Omental fat pad (tissue), 3 donors: ENCODE measurements at regions not wholly inside any gene's neighbourhood (a gene's known extent, or its start where the extent isn't known, plus 50 kb on each side); places are given as distances from the start of the nearest gene placed in this dataset.
"Not testable (repeated sequence)": the region's sequence is repeated elsewhere in the genome, so short reads cannot be mapped to it uniquely, and the experiment has no call there.

Source experiments
- ATAC-seq: fragments of 150-250 bp; one replicate; pipeline ENCODE4 v1.9.1; 2016; ENCODE audit warnings: mild to moderate bottlenecking, moderate library complexity; ENCODE audit not compliant: low FRiP score
- DNase-seq: peaks from one replicate; pipeline ENCODE4 v3.0.0-alpha.2; 2019; ENCODE audit warnings: low spot score
- TF ChIP-seq, protein P1 (sequence below), 3 donors: fragments of 450-650 bp; IDR thresholded peaks; one replicate each; pipeline ENCODE4 v1.5.1; 2016 to 2017; ENCODE audit warnings: antibody characterized with exemption in 3 of 3, mild to moderate bottlenecking in 3 of 3, moderate library complexity in 2 of 3

DNA sequence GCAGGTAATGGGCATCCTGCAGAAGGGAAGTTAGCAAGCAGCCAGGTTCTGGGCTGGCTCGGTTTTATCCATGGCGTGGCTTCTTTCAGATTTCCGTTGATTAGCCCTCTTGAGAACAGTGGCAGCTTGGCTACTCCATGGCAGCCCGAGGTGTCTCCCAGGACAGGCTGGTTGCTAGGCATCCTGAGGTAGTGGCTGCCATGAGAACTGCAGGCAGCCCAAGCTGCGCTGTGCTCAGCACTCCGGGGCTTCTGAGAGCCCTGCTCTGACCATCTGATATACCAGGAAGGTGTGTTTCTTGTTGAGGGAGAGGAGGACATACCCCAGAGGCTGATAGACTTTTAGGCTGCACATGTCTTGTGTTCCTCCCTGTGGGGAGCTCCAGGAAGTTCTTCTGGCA is 253.4 kb upstream of the CASK start:
- ATAC-seq (no peak), DNase-seq (no peak)
- TF ChIP-seq, protein P1, sequence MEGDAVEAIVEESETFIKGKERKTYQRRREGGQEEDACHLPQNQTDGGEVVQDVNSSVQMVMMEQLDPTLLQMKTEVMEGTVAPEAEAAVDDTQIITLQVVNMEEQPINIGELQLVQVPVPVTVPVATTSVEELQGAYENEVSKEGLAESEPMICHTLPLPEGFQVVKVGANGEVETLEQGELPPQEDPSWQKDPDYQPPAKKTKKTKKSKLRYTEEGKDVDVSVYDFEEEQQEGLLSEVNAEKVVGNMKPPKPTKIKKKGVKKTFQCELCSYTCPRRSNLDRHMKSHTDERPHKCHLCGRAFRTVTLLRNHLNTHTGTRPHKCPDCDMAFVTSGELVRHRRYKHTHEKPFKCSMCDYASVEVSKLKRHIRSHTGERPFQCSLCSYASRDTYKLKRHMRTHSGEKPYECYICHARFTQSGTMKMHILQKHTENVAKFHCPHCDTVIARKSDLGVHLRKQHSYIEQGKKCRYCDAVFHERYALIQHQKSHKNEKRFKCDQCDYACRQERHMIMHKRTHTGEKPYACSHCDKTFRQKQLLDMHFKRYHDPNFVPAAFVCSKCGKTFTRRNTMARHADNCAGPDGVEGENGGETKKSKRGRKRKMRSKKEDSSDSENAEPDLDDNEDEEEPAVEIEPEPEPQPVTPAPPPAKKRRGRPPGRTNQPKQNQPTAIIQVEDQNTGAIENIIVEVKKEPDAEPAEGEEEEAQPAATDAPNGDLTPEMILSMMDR (IDR thresholded peaks at IDR 0.05), result no peak

DNA sequence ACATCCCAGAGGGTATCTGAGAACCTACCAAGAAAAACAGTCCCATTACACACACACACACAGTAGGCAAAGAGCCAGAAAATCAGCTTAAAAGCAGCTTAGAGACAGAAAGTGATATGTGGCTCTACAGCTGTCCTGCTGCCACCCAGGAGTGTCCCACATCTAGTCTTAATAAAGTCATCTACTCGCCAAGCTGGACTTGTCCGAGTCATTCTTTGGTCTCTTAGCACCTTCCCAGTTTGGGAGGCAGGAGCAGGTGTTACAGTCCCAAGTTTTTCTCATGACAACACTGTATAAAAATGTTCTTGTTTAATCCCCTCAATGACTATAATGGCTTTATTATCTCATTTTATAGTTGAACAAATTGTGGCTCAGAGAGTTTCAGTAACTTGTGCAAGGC is 252.5 kb upstream of the CASK start:
- DNase-seq, result no peak
- no peak for ATAC-seq
- TF ChIP-seq, protein P1 (IDR thresholded peaks at IDR 0.05), result no peak

DNA sequence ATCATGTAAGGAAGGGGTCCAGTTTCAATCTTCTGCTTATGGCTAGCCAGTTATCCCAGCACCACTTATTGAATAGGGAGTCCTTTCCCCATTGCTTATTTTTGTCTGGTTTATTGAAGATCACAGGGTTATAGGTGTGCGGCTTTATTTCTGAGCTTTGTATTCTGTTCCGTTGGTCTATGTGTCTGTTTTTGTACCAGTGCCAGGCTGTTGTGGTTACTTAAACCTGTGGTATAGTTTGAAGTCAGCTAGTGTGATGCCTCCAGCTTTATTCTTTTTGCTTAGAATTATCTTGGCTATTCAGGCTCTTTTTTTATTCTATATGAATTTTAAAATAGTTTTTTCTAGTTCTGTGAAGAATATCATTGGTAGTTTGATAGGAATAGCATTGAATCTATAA is 234.6 kb upstream of the CASK start:
- ATAC-seq, result not testable (repeated sequence)

DNA sequence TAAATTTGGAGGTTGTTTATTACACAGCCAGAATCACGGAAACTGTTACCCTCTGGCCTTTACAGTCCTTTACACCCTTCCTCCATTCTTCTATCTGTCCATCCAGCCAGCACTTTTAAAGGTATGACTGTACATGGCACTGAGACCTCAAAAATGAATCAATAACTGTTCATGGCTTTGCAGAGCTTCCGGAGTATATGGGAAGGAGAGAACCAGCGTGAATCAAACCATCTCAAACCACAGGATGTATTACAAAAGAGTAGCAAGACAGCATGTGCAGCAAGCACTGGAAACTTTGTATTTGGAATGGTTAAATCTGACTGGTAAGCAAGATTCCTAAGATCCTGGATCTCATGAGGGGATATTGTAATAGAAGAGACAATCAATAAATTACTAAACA is 228.5 kb upstream of the CASK start:
- DNase-seq (no peak), ATAC-seq (no peak)
- TF ChIP-seq, protein P1 (IDR thresholded peaks at IDR 0.05), result no peak

More for the DNA sequence above, 234.6 kb upstream of the CASK start:
- not testable (repeated sequence) for DNase-seq

DNA sequence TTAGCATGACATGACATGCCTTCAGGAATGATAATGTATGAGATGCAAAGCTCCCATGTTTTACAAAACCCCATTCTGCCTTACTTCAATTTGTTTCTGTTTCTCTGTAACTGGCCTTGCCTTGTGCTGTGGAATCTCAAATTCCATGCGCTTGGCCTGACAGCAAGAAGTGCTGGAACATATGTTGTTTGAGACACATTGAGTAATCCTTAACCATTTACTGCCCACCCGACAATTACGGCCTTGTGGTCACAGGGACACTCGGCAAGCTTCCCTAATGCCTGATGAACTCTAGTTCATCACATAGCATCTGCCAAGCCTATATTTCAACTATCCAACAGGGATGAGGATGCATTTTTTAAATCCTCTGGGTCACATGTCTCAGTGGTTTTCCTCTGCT is 226.4 kb upstream of the CASK start:
- TF ChIP-seq, protein P1 (IDR thresholded peaks at IDR 0.05), result no peak
- DNase-seq (no peak), ATAC-seq (no peak)

DNA sequence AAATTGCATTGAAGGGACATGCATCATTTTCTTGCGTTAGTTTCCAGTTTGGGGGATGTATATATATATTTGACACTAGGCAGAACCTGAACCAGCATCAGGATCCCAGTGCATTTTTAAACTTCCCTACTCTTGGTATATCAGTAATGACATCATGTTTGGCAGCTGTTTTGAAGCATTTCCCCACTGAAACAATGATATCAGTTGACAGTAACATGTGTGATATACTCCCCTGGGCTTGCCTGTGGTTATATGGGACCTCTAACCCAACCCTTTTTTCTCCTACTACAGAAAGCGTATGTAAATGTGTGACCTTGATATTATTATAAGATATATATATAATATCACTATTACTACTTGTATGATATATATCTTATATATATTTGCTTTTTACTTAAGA is 225.9 kb upstream of the CASK start:
- DNase-seq (no peak), ATAC-seq (no peak)
- TF ChIP-seq, protein P1 (IDR thresholded peaks at IDR 0.05), result no peak

DNA sequence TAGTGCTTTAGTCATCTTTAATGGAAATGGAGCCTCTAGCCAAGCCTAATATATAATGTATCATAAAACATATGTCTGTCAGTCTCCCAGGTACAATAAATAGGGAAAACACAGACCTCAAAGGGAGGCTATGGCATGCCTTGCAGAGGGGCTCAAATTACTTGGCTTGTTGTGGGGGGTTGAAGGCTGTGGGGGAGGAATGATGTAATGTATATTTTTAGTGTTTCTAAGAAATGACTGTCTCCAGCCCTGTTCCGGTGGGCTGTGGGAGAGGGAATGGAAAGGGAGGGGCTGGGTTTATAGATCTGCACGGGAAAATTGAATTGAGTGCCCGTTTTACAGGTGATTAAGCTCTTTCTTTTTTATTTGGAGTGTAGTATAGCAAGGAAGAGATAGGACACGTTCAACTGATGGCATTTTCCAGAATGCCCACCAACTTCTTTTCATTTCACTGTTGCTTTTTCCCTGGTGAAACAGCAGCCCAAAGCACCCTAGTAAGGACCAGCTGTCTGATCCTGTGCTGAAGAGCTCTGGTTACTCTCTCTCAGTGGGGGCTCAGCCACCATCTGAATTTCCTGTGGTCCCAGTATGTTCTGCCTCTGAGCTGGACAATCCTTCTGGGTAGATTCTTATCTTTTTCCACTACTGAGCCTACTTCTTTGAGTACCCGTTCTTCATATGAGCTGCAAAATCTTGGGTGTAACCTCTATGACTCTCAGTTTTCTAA is 220.7 kb upstream of the CASK start:
- DNase-seq (no peak), ATAC-seq (no peak)
- TF ChIP-seq, protein P1 (IDR thresholded peaks at IDR 0.05), result no peak
